H4 (cell line): ENCODE measurements at regions not wholly inside any gene's neighbourhood (a gene's known extent, or its start where the extent isn't known, plus 50 kb on each side); places are given as distances from the start of the nearest gene placed in this dataset.
"Not testable (repeated sequence)": the region's sequence is repeated elsewhere in the genome, so short reads cannot be mapped to it uniquely, and the experiment has no call there.

Experiments used
- DNase-seq: peaks from one replicate; pipeline ENCODE4 v3.0.0-alpha.2; 2015; ENCODE audit warnings: low spot score

- DNase-seq: no peak
These were observed 56.1 kb downstream of the CAPZA3 start for GRCh38 chr12:18794000-18794399.

DNA sequence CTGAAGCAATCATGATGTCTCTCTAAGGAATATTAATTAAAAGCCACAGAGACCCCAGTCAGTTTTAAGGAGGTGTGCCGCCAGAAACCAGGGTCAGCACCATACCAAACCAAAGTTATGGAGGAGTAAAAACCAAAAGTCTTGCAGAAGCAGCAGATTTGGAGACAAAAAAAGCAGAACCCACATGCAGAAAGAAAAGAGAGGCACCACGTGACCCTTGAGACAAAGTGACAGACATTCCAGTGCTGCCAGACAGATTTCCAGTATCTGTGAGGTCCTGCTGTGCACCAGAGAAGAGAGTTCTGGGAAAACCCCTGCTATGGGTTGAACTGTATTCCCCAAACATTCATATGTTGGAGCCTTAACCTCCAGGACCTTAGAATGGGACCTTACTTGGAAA is 59.7 kb downstream of the CAPZA3 start:
- DNase-seq: no peak

GRCh38 chr12:18798535-18799361 is 60.8 kb downstream of the CAPZA3 start:
- no peak for DNase-seq

- no peak for DNase-seq
These were observed 61.6 kb downstream of the CAPZA3 start for GRCh38 chr12:18799561-18799960.

GRCh38 chr12:18805516-18806248 is 67.8 kb downstream of the CAPZA3 start:
- no peak for DNase-seq

DNA sequence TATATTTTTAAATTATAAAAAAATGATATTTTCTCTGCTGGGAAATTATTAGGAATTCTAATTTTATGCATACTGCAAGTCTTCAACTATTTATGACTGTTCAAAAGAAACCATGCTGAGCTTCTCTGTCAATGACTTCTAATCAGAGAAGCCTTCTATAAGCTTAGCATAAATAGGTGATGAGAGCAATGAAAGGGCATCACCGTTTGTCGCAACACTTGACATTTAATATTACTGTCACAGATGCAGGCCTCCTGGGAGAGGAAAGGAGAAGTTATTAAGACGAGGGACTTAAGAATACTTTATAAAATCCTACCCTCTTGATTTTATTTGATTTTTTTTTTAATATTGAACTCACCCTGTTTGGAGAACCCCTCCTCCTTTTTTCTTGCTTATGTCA is 69.8 kb downstream of the CAPZA3 start:
- DNase-seq: no peak

DNA sequence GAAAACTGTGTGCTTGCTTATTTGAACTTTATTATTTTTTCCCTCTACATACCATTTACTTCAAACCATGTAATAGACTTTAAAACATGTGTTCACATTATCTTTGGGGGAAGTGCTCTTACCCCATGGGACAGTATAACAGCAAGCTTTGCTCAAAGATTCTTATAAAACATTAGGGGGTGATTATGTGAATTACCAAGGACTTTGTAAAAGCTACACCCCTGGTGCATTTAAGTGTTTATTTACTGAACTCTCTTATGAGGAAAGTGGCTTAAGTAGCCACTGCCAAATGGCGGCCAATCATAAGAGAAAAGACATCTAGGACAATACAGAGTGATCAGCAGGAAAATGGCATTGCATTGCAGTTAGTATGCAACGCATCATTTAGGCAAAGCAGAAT is 70.3 kb downstream of the CAPZA3 start:
- DNase-seq: no peak

DNA sequence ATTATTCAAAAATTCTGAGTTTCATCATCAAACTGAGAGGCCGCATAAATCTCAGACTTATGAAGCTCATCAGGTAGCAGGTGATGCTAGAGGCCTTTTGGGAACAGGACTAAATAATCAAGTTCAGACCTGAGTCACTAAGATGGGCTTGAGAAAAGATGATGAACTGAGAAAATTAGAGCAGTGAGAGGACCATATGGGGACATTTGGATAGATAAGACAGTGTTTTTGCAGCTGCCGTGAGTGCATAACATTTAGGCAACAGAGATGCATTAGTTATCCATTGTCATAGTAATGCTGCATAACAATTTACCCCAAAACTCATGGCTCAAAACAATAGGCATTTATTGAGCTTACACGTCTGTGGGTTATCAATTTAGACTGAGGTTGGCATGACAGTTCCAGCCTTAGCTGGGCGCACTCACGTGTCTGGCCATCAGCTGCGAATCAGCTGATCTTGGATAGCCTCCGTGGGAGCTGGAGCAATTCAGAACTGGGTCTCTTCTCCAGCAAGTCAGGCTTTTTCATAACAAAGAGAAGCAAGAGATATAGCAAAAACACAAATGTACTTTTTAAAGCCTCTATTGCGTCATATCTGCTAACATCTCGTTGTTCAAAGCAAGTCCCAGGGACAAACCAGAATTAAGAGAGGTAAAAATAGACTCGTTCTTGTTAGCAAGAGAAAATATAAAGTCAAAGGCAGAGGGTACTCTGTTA is 72.8 kb downstream of the CAPZA3 start:
- DNase-seq: no peak

DNA sequence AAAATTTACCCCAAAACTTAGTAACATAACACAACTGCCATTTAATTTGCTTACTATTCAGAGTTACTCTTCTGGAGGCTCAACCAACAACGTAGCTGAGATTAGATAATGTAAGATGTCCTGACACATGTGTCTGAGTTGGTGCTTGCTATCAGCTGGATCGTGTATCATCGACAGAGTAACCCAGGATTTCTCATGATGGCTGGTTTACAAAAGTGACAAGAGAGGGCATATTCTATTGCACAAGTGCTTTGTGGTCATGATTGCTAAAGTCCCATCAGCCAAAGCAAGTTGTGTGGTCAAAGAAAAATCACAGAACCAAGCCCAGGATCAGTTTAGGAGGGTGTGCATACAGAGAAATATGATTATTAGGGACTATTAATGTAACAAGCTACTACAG is 73.4 kb downstream of the CAPZA3 start:
- DNase-seq: no peak

DNA sequence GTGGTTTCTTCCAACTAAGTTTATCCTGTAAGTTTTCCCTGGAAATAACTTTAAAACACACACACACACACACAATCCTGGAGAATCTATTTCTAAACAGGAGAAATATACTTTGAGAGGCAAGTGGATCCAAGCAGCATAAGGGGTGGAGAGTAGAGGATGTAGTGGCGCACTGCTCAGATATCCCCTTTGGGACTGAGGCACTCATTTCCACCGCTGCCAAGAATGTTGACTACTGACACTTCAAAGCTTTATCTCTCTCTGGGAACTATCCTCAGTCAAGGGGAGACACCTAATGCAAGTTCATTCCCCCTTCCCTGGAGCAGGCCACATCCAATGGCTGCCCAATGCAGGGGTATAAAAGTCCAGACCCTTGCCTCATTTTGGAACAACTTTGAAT is 75.8 kb downstream of the CAPZA3 start:
- DNase-seq: no peak

DNA sequence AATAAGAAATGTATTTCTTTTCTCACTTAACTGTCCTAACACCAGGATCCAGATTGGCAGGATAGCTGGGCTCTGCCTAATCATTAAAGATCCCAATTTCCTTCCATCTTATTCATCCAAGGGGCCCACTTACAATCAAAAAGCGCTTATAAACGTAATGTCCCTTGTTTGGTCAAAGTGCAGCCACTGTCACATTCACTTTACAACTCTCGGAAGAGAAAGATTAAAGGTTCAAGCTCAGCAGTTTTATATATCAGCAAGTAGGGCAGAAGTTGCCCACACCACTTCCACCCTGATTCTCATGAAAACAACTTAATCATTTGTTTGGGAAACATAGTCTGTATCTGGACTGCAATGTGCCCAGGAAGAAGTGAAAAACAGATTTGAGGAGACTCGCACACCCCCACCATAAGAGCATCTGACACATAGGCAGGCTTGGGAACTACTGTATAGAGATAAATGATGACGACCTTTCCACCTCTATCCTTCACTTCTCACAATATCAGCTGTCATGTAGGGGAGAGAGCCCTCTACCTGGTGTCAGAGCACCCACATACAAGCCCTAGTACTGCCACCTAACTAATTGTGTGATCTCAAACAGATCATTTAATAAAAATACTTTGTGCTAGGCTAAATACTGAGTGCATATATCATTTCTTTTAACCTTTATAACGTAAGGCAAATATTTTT is 80.8 kb downstream of the CAPZA3 start:
- DNase-seq: no peak

GRCh38 chr12:18819484-18819883 is 81.6 kb downstream of the CAPZA3 start:
- no peak for DNase-seq

GRCh38 chr12:18823461-18823860 is 85.5 kb downstream of the CAPZA3 start:
- DNase-seq: no peak

DNA sequence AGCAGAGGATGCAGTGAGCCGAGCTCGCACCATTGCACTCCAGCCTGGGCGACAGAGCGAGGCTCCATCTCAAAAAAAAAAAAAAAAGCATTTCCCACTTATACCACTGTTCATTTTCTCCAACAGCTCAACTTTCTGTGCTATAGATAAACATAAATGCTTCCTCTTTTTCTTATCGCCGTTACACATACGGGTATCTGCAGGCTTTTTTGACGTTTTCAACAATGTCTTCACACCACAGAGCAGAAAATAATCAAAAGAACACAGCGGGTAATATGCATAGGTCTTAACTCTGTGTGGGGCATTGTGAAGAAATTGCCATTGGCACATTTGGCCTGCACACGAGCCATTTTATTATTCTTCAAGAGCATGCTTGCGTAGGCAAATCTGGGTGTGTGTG is 86.4 kb downstream of the CAPZA3 start:
- DNase-seq: no peak

DNA sequence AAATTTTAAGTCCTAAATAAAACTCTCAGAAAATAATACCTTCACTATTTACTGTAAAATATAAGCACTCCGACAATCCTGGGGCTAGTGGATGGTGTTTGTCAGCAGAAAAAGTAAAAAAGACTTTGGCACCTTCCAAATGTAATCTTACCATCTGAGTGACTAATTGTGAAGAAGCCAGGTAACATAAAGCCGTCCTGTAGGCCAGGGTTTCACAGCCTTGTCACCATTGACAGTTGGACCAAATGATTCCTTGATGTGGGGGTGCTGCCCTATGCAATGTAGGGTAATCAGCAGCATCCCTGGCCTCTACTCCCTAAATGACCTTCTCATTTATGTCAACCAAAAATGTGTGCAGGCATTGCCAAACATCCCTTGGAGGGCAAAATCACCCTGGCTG is 87.2 kb downstream of the CAPZA3 start:
- DNase-seq: no peak

DNA sequence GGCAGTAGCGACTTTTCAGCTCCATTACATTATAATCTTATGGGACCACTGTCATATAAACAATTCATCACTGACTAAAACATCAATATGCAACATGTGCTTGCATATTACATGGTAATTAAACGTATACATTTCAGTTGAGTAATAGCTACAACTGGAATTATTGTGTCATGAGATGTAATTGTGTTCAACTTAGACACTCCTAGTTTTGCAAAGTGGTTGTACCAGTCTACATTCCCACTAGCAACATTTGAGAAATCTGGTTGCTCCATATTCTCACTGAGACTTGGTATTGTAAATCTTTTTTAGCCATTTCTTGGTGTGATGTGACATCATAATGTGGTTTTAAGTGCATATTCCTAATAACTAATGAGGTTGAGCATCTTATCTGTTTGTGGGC is 90.0 kb downstream of the CAPZA3 start:
- no peak for DNase-seq

- no peak for DNase-seq
These were observed 90.6 kb downstream of the CAPZA3 start for GRCh38 chr12:18828483-18828882.

GRCh38 chr12:18828987-18829386 is 91.1 kb downstream of the CAPZA3 start:
- no peak for DNase-seq

DNA sequence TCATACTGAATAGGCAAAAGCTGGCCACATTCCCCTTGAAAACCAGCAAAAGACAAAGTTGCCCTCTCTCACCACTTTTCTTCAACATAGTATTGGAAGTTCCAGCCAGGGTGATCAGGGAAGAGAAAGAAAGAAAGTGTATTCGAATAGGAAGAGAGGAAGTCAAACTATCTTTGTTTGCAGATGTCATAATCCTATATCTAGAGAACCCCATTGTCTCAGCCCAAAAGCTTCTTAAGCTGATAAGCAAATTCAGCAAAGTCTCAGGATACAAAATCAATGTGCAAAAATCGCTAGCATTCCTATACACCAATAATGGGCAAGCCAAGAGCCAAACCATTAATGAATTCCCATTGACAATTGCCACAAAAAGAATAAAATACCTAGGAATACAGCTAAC is 95.0 kb downstream of the CAPZA3 start:
- DNase-seq: not testable (repeated sequence)

DNA sequence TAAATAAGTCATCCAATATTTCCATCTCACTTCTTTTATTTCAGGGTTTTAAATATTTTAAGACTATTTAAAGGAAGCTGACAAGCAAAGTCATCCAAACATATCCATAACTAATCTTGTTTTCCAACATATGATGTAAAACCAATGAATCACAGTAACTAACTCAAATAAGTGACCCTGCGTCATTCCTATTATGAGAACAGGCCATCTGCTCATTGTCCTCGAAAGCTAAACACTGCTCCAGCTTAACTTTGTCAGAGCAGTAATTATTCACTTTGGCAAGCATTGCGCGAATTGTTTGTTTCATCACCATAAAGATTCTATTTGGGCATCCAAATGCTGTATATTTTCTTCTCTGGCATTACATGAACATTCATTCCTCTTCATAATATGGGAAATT is 99.1 kb downstream of the CAPZA3 start:
- DNase-seq: no peak

DNA sequence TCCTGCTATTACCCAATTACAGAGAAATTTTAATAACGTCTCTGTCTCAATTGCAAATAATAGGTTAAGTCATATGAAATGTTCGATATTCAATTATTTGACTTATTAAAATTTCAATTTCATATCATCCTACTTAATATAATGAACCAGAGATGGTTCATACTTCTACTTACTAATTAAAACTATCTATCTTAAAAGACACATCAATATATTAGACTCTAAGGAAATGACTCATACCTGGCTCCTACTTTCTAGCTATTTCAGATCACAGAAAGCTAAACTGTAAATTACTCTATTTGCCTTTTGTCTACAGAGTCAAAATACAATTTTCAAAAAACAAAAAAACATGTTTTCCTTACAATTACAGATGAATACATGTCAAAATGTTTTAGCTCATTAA is 99.6 kb downstream of the CAPZA3 start:
- no peak for DNase-seq

GRCh38 chr12:18840997-18841396 is 103.1 kb downstream of the CAPZA3 start:
- not testable (repeated sequence) for DNase-seq
